Tibial nerve (tissue), 3 donors: ENCODE measurements at regions not wholly inside any gene's neighbourhood (a gene's known extent, or its start where the extent isn't known, plus 50 kb on each side); places are given as distances from the start of the nearest gene placed in this dataset.

Experiments
- POLR2A ChIP-seq, 2 donors: fragments of 450-650 bp; IDR thresholded peaks; one replicate each; pipeline ENCODE4 v1.6.1; 2017; ENCODE audit warnings: antibody characterized with exemption in 2 of 2, mild to moderate bottlenecking in 2 of 2, moderate library complexity in 2 of 2
- TF ChIP-seq, protein P1 (sequence below), 5 experiments: fragments of 200-600 bp in 3 of 5; fragments of 450-650 bp in 2 of 5; sonication (generic) in 3 of 5; IDR thresholded peaks; one replicate each; pipeline ENCODE4 v1.5.1; 2016 to 2019; ENCODE audit warnings: antibody characterized with exemption in 5 of 5, mild to moderate bottlenecking in 3 of 5, moderate library complexity in 2 of 5

DNA sequence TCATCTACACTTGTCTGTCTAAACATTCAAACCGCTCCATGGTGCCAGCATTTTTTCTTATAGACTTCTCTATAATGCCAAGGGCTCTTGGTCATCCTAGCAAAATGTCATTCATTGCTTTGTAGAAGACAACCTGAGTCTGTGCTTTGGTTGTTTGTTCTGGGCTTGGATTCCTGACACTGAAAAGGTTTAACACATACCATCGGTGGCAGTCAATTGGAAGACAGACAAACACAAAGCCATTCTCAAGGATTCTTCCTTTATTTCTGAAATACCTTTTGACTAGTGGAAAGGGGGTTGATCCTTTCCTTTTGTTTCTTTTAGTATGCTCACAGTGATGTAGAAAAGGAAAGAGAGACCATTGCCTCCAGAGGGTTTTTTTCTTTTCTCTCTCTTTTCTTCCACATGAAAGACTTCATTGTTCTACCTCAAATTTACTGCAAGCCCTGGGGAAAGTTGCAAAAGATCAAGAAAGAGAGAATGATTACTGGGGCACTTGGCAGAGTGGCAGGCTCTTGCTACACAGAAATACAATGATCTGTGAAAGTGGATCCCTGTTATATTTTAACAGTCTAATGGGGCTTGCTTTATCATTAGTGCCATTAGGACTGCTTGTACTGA is 66.4 kb upstream of the TMC1 start:
- no peak for TF ChIP-seq POLR2A (IDR thresholded peaks at IDR 0.05)
- TF ChIP-seq, protein P1, sequence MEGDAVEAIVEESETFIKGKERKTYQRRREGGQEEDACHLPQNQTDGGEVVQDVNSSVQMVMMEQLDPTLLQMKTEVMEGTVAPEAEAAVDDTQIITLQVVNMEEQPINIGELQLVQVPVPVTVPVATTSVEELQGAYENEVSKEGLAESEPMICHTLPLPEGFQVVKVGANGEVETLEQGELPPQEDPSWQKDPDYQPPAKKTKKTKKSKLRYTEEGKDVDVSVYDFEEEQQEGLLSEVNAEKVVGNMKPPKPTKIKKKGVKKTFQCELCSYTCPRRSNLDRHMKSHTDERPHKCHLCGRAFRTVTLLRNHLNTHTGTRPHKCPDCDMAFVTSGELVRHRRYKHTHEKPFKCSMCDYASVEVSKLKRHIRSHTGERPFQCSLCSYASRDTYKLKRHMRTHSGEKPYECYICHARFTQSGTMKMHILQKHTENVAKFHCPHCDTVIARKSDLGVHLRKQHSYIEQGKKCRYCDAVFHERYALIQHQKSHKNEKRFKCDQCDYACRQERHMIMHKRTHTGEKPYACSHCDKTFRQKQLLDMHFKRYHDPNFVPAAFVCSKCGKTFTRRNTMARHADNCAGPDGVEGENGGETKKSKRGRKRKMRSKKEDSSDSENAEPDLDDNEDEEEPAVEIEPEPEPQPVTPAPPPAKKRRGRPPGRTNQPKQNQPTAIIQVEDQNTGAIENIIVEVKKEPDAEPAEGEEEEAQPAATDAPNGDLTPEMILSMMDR (IDR thresholded peaks at IDR 0.05), result no peak
